ENCODE measurements at regions not wholly inside any gene's neighbourhood (a gene's known extent, or its start where the extent isn't known, plus 50 kb on each side); places are given as distances from the start of the nearest gene placed in this dataset.
"Not testable (repeated sequence)": the region's sequence is repeated elsewhere in the genome, so short reads cannot be mapped to it uniquely, and the experiment has no call there.

DNA sequence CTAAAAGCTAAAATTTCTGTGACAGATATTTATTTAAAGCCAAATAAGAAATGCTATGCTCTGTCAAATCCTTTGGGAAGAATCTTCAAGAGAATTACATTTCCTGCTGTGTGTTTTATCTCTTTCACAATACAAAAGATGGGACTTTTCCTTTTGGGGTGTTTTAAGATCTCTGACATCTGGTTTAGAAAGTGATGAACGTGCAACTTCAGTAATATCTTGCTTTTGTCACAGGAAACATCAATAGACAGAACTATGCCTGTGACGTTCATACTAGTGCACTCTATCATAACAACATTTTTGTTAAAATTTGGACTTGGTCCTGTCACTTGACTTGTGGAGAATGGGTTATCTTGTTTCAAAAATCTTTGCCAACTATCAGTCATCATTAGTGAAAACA is 195.7 kb upstream of the KCNMB2 start:
- DNase-seq (ENCODE audit: low spot score) = no peak

GRCh38 chr3:178341636-178342035 is 194.6 kb upstream of the KCNMB2 start:
- DNase-seq (ENCODE audit: low spot score) = no peak

GRCh38 chr3:178342111-178342510 is 194.1 kb upstream of the KCNMB2 start:
- no peak for DNase-seq (ENCODE audit: low spot score)

GRCh38 chr3:178343433-178344038 is 192.7 kb upstream of the KCNMB2 start:
- no peak for DNase-seq (ENCODE audit: low spot score)

GRCh38 chr3:178345944-178346343 is 190.3 kb upstream of the KCNMB2 start:
- DNase-seq (ENCODE audit: low spot score) = no peak

DNA sequence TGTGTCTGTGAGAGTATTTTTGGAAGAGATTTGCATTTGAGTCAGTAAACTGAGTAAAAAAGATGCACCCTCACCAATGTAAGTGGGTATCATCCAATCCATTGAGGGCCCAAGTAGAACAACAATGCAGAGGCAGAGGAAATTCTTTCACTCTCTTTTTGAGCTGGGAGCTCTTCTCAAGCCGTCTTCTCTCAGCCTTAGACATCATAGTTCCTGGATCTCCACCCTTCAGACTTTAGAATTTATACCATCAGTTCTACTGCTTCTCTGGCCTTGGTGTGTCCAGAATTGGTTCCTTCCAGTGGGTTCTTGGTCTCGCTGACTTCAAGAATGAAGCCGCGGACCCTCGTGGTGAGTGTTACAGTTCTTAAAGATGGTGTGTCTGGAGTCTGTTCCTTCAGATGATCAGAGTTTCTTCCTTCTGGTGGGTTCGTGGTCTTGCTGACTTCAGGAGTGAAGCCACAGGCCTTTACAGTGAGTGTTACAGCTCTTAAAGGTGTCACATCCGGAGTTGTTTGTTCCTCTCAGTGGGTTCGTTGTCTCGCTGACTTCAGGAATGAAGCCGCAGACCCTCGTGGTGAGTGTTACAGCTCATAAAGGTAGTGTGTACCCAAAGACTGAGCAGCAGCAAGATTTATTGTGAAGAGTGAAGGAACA is 187.5 kb upstream of the KCNMB2 start:
- not testable (repeated sequence) for DNase-seq (ENCODE audit: low spot score)

DNA sequence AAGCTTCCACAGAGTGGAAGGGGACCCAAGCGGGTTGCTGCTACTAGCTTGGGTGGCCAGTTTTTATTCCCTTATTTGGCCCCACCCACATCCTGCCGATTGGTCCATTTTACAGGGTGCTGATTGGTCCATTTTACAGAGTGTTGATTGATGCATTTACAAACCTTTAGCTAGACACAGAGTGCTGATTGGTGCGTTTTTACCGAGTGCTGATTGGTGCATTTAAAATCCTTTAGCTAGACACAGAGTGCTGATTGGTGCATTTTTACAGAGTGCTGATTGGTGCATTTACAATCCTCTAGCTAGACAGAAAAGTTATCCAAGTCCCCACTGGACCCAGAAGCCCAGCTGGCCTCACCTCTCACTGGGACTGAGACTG is 187.0 kb upstream of the KCNMB2 start:
- DNase-seq (ENCODE audit: low spot score) = not testable (repeated sequence)

DNA sequence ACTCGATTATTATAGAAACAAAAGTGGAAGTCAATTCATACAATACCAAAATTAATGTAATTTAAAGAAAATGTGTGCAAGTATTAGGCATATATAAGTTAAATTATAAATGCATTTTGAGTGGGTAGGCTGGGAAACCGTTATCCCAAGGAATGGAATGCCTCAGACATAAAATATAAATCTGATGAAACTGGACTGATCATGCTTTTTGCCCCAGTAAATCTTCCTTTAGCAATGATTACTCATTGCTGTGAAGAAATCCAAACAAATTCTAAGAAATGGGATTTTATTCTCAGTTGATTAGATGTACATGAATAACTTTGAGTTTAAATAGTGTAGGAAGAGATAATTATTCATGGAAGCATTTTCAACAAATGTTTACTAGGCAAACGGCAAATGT is 185.5 kb upstream of the KCNMB2 start:
- no peak for DNase-seq (ENCODE audit: low spot score)

GRCh38 chr3:178352326-178353005 is 183.8 kb upstream of the KCNMB2 start:
- DNase-seq (ENCODE audit: low spot score) = peak; percentile 84

DNA sequence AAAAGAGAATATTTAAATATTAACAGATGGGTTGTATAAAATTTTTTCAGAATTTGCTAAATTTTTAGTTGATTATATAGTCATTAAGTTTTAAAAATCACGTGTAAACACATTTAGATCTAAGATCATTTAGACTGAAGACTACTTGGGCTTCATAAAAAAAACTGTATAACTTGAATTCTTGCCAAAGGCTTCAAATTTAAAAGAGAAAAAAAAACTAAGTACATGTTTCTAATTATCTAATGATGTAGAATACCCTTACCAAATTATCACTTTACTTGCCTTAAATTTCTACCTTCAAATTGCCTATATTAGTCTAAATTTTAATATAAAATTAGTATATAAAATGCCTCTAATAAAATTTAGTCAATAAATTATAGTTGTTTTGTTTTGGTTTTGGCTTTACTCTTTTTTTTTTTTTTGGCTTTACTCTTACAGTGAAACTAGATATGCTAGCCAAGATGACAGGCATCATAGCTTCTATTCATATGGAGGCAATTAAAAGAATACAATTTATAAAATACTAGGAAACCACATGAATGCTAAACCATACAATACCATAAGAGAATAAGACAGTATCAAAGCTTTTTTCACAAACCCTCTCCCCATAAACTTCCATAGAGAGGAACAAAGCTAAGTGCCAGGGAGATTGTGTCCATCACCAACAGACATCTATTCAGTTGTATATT is 183.1 kb upstream of the KCNMB2 start:
- peak; percentile 14 for DNase-seq (ENCODE audit: low spot score)

DNA sequence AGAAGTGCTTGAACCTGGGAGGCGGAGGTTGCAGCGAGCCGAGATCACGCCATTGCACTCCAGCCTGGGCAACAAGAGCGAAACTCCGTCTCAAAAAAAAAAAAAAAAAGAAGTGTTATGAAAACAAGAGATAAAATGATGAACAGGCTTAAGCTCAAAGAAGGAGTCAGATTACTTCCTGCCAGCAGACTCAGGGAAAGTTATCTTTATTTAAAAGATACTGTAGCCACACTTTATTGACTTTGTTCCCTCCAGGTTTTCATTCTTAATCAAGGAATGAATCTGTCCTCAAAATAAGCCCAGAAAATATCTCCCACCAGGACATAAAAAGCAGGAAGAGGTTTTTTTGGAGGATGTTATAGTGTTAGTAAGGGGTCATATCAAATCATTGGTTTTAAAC is 176.5 kb upstream of the KCNMB2 start:
- DNase-seq (ENCODE audit: low spot score) = no peak

- not testable (repeated sequence) for DNase-seq (ENCODE audit: low spot score)
Observed at GRCh38 chr3:178363048-178363447, 173.2 kb upstream of the KCNMB2 start.

- DNase-seq (ENCODE audit: low spot score) = no peak
Observed at GRCh38 chr3:178367817-178368617, 168.2 kb upstream of the KCNMB2 start.

DNA sequence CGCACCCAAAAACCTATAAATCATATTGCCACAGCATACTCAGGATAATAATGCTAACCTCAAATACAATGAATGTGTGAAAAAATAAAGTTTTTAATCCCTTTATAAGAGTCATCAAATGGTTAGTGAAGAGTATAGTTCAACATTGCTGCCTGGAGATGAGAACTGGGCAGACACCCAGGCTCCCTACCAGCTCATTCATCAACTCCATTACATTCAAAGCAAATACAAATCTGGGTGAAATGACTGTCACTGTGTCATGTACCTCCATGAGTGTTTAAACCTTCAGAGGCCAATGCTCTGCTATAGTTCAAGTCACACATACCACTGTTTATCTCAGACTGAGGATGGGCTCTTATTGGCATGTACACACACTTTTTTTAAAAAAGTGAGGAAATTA is 167.2 kb upstream of the KCNMB2 start:
- DNase-seq (ENCODE audit: low spot score) = no peak

DNA sequence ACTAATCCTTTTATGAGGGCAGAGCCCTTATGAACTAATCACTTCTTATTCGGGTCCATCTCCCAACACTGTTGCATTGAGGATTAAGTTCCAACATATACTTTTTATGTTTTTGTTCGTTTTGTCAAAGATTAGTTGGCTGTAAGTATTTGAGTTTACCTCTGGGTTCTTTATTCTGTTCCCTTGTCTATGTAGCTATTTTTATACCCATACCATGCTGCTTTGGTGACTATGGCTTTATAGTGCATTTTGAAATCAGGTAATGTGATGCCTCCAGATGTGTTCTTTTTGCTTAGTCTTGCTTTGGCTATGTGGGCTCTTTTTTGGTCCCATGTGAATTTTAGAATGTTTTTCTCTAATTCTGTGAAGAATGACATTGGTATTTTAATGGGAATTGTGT is 166.4 kb upstream of the KCNMB2 start:
- no peak for DNase-seq (ENCODE audit: low spot score)

DNA sequence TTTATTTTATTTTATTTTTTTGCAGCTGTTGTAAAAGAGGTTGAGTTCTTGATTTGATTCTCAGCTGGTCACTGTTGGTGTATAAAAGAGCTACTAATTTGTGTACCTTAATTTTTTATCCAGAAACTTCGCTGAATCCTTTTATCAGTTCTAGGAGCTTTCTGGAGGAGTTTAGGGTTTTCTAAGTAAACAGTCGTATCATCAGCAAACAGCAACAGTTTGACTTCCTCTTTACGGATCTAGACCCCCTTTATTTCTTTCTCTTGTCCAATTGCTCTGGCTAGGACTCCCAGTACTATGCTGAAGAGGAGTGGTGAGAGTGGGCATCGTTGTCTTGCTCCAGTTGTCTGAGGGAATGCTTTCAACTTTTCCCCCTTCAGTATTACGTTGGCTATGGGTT is 165.8 kb upstream of the KCNMB2 start:
- no peak for DNase-seq (ENCODE audit: low spot score)

DNA sequence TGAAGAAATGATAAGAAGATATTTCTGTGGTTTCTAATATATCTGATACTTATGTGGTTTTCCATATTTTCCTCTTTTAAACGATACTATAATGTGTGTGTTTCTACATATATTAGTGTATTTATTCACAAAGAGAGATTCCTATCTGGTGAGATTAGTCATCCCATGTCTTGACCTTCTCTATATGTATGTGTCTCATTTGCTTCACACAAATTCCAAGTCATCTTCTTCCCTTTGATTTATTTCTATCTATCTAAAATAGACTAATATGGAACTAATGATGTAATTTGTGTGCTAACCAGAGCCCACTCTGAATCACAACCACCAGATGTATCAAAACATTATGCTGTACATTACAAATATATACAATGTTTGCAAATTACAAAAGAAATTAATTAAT is 154.7 kb upstream of the KCNMB2 start:
- no peak for DNase-seq (ENCODE audit: low spot score)

- DNase-seq (ENCODE audit: low spot score) = no peak
Observed at GRCh38 chr3:178381971-178382448, 154.2 kb upstream of the KCNMB2 start.

DNA sequence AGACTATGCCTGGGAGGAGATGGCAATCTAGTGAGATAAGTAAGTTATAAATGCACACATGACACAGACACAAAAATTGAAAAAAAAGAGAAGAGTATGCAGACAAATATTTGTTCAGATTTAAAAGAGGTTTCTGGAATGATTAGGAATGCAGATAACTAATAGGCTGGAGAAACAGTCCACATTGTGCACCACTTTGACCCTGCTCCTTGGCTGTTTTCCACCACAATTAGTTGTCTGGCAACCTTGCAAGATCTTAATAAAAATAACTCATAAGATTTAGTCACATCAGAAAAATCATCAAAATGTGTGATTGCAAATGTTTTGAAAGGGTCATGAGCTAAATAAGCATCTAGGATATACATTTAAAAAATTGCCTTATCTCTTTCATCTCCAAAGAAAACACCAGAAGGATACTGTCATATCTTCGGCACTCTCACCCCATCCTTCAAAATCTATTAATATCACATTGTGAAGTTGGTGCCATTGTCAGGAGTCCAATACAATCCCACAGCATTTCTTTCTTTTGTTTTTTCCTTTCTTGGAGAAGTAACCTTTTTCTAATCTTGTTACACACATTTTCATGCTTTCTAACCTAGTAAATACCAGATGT is 153.7 kb upstream of the KCNMB2 start:
- DNase-seq (ENCODE audit: low spot score) = no peak

DNA sequence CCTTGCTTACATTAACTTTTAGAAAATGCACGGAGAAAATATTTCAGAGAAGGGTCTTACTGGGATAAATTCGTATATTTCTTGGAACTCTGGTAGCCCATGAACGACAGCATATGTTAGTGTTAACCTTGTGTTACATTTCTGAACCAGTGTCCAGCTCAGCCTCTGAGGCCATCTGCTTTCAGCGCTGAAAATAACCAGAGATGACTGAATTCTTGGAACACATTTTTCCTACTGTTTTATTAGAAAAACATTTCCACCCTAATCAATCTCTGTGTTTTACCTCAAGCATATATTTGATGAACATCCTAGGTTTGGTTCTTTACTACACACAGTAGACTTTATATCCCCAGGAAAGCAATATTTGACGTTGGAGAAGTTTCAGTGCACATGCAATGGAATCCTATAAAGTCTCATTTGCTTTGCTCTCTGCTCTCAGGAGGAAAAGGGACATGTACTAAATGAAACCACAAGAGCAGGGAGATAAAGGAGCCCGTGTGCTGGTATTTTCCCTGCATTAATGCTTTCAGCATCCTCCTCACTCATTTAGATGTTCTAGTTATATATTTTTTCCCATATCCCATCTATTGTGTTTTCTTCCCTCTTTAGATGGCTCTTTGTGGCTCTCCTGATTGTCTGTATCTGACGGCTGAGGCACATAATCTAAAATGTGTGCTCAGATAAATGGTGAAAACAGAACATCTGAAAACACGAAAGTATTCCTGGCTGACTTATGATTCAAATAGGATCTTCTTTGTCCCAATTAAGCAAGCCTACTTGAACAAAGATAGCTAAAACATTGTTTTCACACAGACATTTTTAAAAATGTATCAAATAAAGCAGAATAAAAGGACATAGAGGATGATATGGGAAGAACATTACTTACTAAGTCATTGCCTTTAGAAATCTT is 151.7 kb upstream of the KCNMB2 start:
- DNase-seq (ENCODE audit: low spot score) = no peak
